LNCAP (cell line): ENCODE measurements at regions not wholly inside any gene's neighbourhood (a gene's known extent, or its start where the extent isn't known, plus 50 kb on each side); places are given as distances from the start of the nearest gene placed in this dataset.

Experiments used
- CTCF ChIP-seq: fragments of 450-650 bp; IDR thresholded peaks from 2 replicates; pipeline ENCODE4 v1.5.1; 2017; ENCODE audit warnings: mild to moderate bottlenecking

- no peak for TF ChIP-seq CTCF
Measured at GRCh38 chr10:130489891-130490290, 353.7 kb downstream of the GLRX3 start.

- no peak for TF ChIP-seq CTCF
Measured at GRCh38 chr10:130491011-130491692, 355.0 kb downstream of the GLRX3 start.

GRCh38 chr10:130491693-130492050, 355.5 kb downstream of the GLRX3 start:
- TF ChIP-seq CTCF: no peak

- TF ChIP-seq CTCF: no peak
Measured at GRCh38 chr10:130492266-130492934, 356.2 kb downstream of the GLRX3 start.

- TF ChIP-seq CTCF: no peak
Measured at GRCh38 chr10:130493021-130493420, 356.8 kb downstream of the GLRX3 start.

- no peak for TF ChIP-seq CTCF
Measured at GRCh38 chr10:130493446-130494145, 357.4 kb downstream of the GLRX3 start.

GRCh38 chr10:130495116-130495862, 359.1 kb downstream of the GLRX3 start:
- TF ChIP-seq CTCF: no peak
